Loucy (cell line): ENCODE measurements at regions not wholly inside any gene's neighbourhood (a gene's known extent, or its start where the extent isn't known, plus 50 kb on each side); places are given as distances from the start of the nearest gene placed in this dataset.

Source experiments
- EZH2phosphoT487 ChIP-seq: fragments of 200-600 bp; IDR thresholded peaks from 2 replicates; pipeline ENCODE4 v1.6.1; 2018; ENCODE audit warnings: antibody characterized with exemption, mild to moderate bottlenecking, moderate library complexity, borderline replicate concordance
- TF ChIP-seq, protein P1 (sequence below): fragments of 200-600 bp; sonication (generic); conservative IDR thresholded peaks from 2 replicates; pipeline ENCODE4 v1.5.1; 2014; ENCODE audit warnings: mild to moderate bottlenecking, antibody characterized with exemption, low read length

DNA sequence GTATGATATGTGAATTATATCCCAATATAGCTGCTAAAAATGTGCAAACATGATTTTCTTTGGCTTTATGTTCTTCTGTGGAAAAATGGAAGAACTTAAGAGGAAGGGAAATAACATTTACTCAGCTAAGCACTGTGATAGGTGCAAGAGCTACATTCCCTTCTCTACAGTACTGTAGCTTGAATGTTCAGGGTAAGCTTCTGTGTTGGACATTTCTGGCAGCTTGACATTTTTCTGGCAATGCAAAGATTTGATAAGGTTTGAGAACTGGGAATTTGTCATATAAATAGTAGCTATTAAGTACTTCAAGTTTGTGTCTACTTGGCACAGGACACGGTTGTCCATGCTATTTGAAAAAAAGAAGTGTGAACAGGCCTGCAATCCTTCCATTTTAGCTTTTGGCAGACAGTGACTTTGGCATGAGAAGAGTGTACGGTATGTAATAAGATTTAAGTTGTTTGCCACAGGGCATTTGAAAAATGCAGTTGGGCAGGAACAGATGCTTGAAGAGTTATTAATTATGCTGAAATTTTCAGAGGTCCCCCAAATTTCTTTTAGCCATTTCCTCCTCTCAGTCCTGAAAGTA, 77.6 kb downstream of the KIF4B start:
- TF ChIP-seq, protein P1, sequence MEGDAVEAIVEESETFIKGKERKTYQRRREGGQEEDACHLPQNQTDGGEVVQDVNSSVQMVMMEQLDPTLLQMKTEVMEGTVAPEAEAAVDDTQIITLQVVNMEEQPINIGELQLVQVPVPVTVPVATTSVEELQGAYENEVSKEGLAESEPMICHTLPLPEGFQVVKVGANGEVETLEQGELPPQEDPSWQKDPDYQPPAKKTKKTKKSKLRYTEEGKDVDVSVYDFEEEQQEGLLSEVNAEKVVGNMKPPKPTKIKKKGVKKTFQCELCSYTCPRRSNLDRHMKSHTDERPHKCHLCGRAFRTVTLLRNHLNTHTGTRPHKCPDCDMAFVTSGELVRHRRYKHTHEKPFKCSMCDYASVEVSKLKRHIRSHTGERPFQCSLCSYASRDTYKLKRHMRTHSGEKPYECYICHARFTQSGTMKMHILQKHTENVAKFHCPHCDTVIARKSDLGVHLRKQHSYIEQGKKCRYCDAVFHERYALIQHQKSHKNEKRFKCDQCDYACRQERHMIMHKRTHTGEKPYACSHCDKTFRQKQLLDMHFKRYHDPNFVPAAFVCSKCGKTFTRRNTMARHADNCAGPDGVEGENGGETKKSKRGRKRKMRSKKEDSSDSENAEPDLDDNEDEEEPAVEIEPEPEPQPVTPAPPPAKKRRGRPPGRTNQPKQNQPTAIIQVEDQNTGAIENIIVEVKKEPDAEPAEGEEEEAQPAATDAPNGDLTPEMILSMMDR, result no peak
- TF ChIP-seq EZH2phosphoT487, result no peak
